GM21576 (cell line): ENCODE measurements at regions not wholly inside any gene's neighbourhood (a gene's known extent, or its start where the extent isn't known, plus 50 kb on each side); places are given as distances from the start of the nearest gene placed in this dataset.
"Not testable (repeated sequence)": the region's sequence is repeated elsewhere in the genome, so short reads cannot be mapped to it uniquely, and the experiment has no call there.

ENCODE experiments used
- ATAC-seq: cut with Tn5 transposase; IDR thresholded peaks from one replicate; pipeline ENCODE4 v1.9.1; 2021; ENCODE audit warnings: mild to moderate bottlenecking, moderate library complexity; ENCODE audit not compliant: unreplicated experiment

- no peak for ATAC-seq
These were observed 77.7 kb upstream of the FRMD6 start for GRCh38 chr14:51574009-51574408.

GRCh38 chr14:51575349-51576116 lies 76.2 kb upstream of the FRMD6 start:
- ATAC-seq = no peak

- no peak for ATAC-seq
These were observed 75.6 kb upstream of the FRMD6 start for GRCh38 chr14:51576117-51576430.

GRCh38 chr14:51576879-51577278 lies 74.8 kb upstream of the FRMD6 start:
- ATAC-seq = no peak

- ATAC-seq = no peak
These were observed 72.9 kb upstream of the FRMD6 start for GRCh38 chr14:51578853-51579252.

GRCh38 chr14:51581017-51581881 lies 70.5 kb upstream of the FRMD6 start:
- no peak for ATAC-seq

- ATAC-seq = no peak
These were observed 69.3 kb upstream of the FRMD6 start for GRCh38 chr14:51582437-51582836.

- ATAC-seq = no peak
These were observed 66.7 kb upstream of the FRMD6 start for GRCh38 chr14:51585055-51585454.

- ATAC-seq = no peak
These were observed 58.9 kb upstream of the FRMD6 start for GRCh38 chr14:51592836-51593235.

- ATAC-seq = peak; percentile 73
These were observed 58.3 kb upstream of the FRMD6 start for GRCh38 chr14:51593397-51593796.

GRCh38 chr14:51595881-51596455 lies 55.7 kb upstream of the FRMD6 start:
- ATAC-seq = no peak

GRCh38 chr14:51596488-51597117 lies 55.1 kb upstream of the FRMD6 start:
- ATAC-seq = no peak

- no peak for ATAC-seq
These were observed 54.3 kb upstream of the FRMD6 start for GRCh38 chr14:51597261-51598001.

- ATAC-seq = not testable (repeated sequence)
These were observed 52.6 kb upstream of the FRMD6 start for GRCh38 chr14:51598924-51599600.

GRCh38 chr14:51600658-51601057 lies 51.1 kb upstream of the FRMD6 start:
- no peak for ATAC-seq
